ENCODE measurements at regions not wholly inside any gene's neighbourhood (a gene's known extent, or its start where the extent isn't known, plus 50 kb on each side); places are given as distances from the start of the nearest gene placed in this dataset.
"Not testable (repeated sequence)": the region's sequence is repeated elsewhere in the genome, so short reads cannot be mapped to it uniquely, and the experiment has no call there.

GRCh38 chrX:27321632-27322031 is 141.5 kb downstream of the PPP4R3C start:
- Histone ChIP-seq H3K27me3 (no peaks in the 10 kb centered on the region), H3K4me3 (no peak overlapping the region), H3K36me3 (no peaks in the 10 kb centered on the region), H3K27ac (no peak overlapping the region), H3K4me1 (no peaks in the 10 kb centered on the region), H3K9me3 (no peaks in the 10 kb centered on the region)
- DNase-seq, result no peak
- no peak for TF ChIP-seq CTCF (IDR thresholded peaks at IDR 0.05)
- intact Hi-C loops (cut with DNase I), result no loop called here
- ATAC-seq, result no peak
- 55 to 68% methylated on average over 1 of the region's 1 CpG for WGBS, 2 donors

- no peak for ATAC-seq
- H3K4me1 ChIP-seq, result no peaks in the 10 kb centered on the region
- H3K36me3 ChIP-seq, result no peaks in the 10 kb centered on the region
- no peak for TF ChIP-seq CTCF (IDR thresholded peaks at IDR 0.05)
- intact Hi-C loops (cut with DNase I), result no loop called here
- H3K9me3 ChIP-seq, result no peaks in the 10 kb centered on the region
- no peak overlapping the region for H3K4me3 ChIP-seq
- DNase-seq, result no peak
- H3K27ac ChIP-seq, result no peak overlapping the region
- H3K27me3 ChIP-seq, result no peaks in the 10 kb centered on the region
Measured at GRCh38 chrX:27309406-27309805, 153.7 kb downstream of the PPP4R3C start.

GRCh38 chrX:27307546-27307945 is 155.6 kb downstream of the PPP4R3C start:
- intact Hi-C loops (cut with DNase I), result no loop called here
- Histone ChIP-seq H3K4me1 (no peaks in the 10 kb centered on the region), H3K9me3 (no peaks in the 10 kb centered on the region), H3K36me3 (no peaks in the 10 kb centered on the region), H3K27me3 (no peaks in the 10 kb centered on the region), H3K4me3 (no peak overlapping the region), H3K27ac (no peak overlapping the region)
- TF ChIP-seq CTCF (IDR thresholded peaks at IDR 0.05), result no peak
- 56 to 62% methylated on average over 1 of the region's 1 CpG for WGBS, 2 donors
- no peak for DNase-seq
- no peak for ATAC-seq

- WGBS, 2 donors, result 64 to 83% methylated on average over 6 of the region's 6 CpGs
- H3K4me3 ChIP-seq; DNase-seq; intact Hi-C loops (cut with DNase I); H3K27ac ChIP-seq; ATAC-seq; H3K4me1 ChIP-seq; H3K36me3 ChIP-seq; H3K27me3 ChIP-seq: not testable (repeated sequence)
- peaks cover 0 to 11% (median 0%) of the 10 kb centered on the region in 11 donors for H3K9me3 ChIP-seq
Measured at GRCh38 chrX:27292552-27292951, 170.6 kb downstream of the PPP4R3C start.

- DNase-seq, result no peak
- TF ChIP-seq CTCF (IDR thresholded peaks at IDR 0.05), result no peak
- no peaks in the 10 kb centered on the region for H3K27me3 ChIP-seq
- no peak overlapping the region for H3K4me3 ChIP-seq
- H3K36me3 ChIP-seq, result no peaks in the 10 kb centered on the region
- no peak overlapping the region for H3K27ac ChIP-seq
- no peaks in the 10 kb centered on the region for H3K9me3 ChIP-seq
- 56 to 65% methylated on average over 5 of the region's 5 CpGs for WGBS, 2 donors
- ATAC-seq, result no peak
- intact Hi-C loops (cut with DNase I), result no loop called here
- no peaks in the 10 kb centered on the region for H3K4me1 ChIP-seq
Measured at GRCh38 chrX:27276751-27277150, 186.4 kb downstream of the PPP4R3C start.
